Loucy (cell line): ENCODE measurements at regions not wholly inside any gene's neighbourhood (a gene's known extent, or its start where the extent isn't known, plus 50 kb on each side); places are given as distances from the start of the nearest gene placed in this dataset.
"Not testable (repeated sequence)": the region's sequence is repeated elsewhere in the genome, so short reads cannot be mapped to it uniquely, and the experiment has no call there.

Experiments
- H2AFZ ChIP-seq: fragments of 200-600 bp; sonication (generic); 2 replicates; pipeline ENCODE4 v1.6.0; 2016; ENCODE audit warnings: antibody characterized with exemption, mild to moderate bottlenecking, low read length, moderate library complexity
- H3F3A ChIP-seq: fragments of 200-600 bp; 2 replicates; pipeline ENCODE4 v1.6.0; 2016; ENCODE audit warnings: antibody characterized with exemption, low read depth, mild to moderate bottlenecking
- H3K27me3 ChIP-seq: fragments of 200-600 bp; sonication (generic); 2 replicates; pipeline ENCODE4 v1.6.1; 2014; ENCODE audit warnings: low read length, mild to moderate bottlenecking; ENCODE audit not compliant: insufficient read depth, poor library complexity, severe bottlenecking
- H3K36me3 ChIP-seq: fragments of 200-600 bp; sonication (generic); 2 replicates; pipeline ENCODE4 v1.6.1; 2016; ENCODE audit warnings: low read length; ENCODE audit not compliant: insufficient read depth
- H3K4me1 ChIP-seq: fragments of 200-600 bp; sonication (generic); 2 replicates; pipeline ENCODE4 v1.5.1; 2014; ENCODE audit warnings: low read length, mild to moderate bottlenecking; ENCODE audit not compliant: insufficient read depth, poor library complexity, severe bottlenecking
- H3K4me2 ChIP-seq: fragments of 200-600 bp; sonication (generic); 2 replicates; pipeline ENCODE4 v1.6.0; 2014; ENCODE audit warnings: antibody characterized with exemption, low read length, low read depth, mild to moderate bottlenecking; ENCODE audit not compliant: poor library complexity, severe bottlenecking
- H3K4me3 ChIP-seq: fragments of 200-600 bp; sonication (generic); 2 replicates; pipeline ENCODE4 v1.5.1; 2014; ENCODE audit warnings: low read length, mild to moderate bottlenecking, mixed read lengths; ENCODE audit not compliant: poor library complexity, severe bottlenecking
- H3K79me2 ChIP-seq: fragments of 200-600 bp; sonication (generic); 2 replicates; pipeline ENCODE4 v1.6.1; 2014; ENCODE audit warnings: low read length; ENCODE audit not compliant: insufficient read depth
- H3K9ac ChIP-seq: fragments of 200-600 bp; sonication (generic); 2 replicates; pipeline ENCODE4 v1.6.0; 2014; ENCODE audit warnings: mild to moderate bottlenecking, low read depth, low read length, moderate library complexity; ENCODE audit not compliant: poor library complexity, severe bottlenecking
- H3K9me2 ChIP-seq: fragments of 200-600 bp; sonication (generic); replicated peaks from 2 replicates; pipeline ENCODE4 v1.6.1; 2016; ENCODE audit warnings: low read depth, low read length, mixed read lengths
- H3K9me3 ChIP-seq: fragments of 200-600 bp; sonication (generic); 2 replicates; pipeline ENCODE4 v1.6.1; 2014; ENCODE audit warnings: mild to moderate bottlenecking, antibody characterized with exemption, low read length, low read depth; ENCODE audit not compliant: insufficient read depth
- H4K20me1 ChIP-seq: fragments of 200-600 bp; sonication (generic); 2 replicates; pipeline ENCODE4 v1.6.0; 2014; ENCODE audit warnings: antibody characterized with exemption, low read length, mild to moderate bottlenecking; ENCODE audit not compliant: insufficient read depth, poor library complexity, severe bottlenecking
- TF ChIP-seq, protein P1 (sequence below): fragments of 200-600 bp; sonication (generic); conservative IDR thresholded peaks from 2 replicates; pipeline ENCODE4 v1.5.1; 2014; ENCODE audit warnings: mild to moderate bottlenecking, antibody characterized with exemption, low read length

DNA sequence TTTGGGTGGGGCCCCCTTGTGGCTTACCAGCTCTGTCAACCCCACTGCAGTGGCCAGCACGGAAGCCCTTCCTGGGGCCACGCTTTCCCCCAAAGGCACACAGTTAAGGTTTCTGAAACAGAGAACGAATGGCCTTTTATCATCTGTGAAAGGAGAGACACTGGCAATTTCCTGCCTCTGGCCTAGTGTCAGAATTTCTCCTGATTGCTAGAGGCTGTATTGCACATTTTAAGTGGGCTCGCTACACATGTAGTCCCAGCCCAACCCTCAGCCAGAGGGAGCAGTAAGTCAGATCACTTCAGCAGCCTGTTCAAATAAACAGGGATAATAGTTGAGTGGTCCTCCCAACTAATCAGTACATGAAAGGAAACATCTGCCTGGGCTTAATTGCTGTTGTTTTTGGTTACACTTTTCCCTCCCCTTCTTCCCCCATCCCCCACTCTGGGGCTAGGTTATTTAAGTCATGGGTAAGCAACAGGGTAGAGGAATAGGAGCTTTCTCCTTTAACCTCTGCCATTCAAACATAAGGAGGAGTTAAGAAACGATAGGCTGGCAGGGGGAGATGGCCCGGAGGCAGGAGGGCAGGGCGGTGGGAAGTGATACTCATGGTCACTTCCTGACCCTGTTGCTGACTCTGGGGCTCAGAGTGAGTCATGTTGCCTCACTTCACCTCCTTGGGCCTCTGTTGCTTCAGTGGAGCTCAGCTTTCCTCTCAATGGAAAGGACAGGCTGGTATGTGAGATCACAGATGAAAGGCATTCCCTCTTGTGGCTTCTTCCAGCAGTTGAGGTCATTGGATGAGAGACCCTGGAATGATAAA is 89.3 kb upstream of the IKBKE start:
- H3K9me3 ChIP-seq, H3F3A ChIP-seq, H4K20me1 ChIP-seq, H3K4me1 ChIP-seq, H3K4me2 ChIP-seq, H3K9ac ChIP-seq, H3K36me3 ChIP-seq, H3K9me2 ChIP-seq, H3K27me3 ChIP-seq, H3K79me2 ChIP-seq, H3K4me3 ChIP-seq, H2AFZ ChIP-seq: not testable (repeated sequence)

DNA sequence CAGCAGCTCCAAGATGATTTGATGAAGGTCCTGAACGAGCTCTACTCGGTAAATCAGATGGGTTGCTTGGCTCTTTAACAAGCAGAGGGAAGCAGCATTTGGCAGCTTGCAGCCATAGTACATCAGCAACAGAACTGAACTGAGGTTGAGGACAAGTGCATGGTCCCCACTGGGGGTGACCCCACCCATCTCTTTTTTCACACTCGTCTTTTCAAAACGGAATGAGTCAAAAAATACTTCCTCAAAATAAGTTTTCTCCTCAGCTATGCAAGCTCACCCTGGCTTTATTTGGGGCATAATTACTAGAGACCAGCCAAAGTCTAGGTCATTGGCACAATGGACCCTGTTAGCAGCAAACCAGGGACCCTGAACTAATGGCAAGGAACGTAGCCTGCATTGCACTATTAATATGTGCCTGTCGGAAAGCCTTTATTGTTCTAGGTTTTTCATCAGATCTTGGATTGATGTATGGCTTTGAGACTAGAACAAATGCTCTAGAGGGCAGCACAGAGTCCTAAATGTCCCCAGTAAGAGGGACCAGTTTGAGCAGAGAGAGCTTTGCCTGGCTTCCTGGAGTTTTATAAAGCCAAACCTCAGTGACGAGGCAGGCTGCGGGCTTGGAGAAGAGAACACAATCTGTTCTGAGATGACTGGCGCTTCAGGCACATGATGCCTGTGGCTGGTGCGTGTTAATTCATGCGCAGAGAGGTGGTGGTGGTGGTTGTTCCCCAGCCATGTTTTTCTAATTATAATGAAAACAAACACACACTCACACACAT is 86.1 kb upstream of the IKBKE start:
- H3K9me3 ChIP-seq, H3K27me3 ChIP-seq, H3K4me1 ChIP-seq, H3K79me2 ChIP-seq, H3K36me3 ChIP-seq, H4K20me1 ChIP-seq, H3K9ac ChIP-seq, H3F3A ChIP-seq, H3K9me2 ChIP-seq, H2AFZ ChIP-seq, H3K4me3 ChIP-seq, H3K4me2 ChIP-seq: not testable (repeated sequence)
- TF ChIP-seq, protein P1, sequence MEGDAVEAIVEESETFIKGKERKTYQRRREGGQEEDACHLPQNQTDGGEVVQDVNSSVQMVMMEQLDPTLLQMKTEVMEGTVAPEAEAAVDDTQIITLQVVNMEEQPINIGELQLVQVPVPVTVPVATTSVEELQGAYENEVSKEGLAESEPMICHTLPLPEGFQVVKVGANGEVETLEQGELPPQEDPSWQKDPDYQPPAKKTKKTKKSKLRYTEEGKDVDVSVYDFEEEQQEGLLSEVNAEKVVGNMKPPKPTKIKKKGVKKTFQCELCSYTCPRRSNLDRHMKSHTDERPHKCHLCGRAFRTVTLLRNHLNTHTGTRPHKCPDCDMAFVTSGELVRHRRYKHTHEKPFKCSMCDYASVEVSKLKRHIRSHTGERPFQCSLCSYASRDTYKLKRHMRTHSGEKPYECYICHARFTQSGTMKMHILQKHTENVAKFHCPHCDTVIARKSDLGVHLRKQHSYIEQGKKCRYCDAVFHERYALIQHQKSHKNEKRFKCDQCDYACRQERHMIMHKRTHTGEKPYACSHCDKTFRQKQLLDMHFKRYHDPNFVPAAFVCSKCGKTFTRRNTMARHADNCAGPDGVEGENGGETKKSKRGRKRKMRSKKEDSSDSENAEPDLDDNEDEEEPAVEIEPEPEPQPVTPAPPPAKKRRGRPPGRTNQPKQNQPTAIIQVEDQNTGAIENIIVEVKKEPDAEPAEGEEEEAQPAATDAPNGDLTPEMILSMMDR, result peak; percentile 35

DNA sequence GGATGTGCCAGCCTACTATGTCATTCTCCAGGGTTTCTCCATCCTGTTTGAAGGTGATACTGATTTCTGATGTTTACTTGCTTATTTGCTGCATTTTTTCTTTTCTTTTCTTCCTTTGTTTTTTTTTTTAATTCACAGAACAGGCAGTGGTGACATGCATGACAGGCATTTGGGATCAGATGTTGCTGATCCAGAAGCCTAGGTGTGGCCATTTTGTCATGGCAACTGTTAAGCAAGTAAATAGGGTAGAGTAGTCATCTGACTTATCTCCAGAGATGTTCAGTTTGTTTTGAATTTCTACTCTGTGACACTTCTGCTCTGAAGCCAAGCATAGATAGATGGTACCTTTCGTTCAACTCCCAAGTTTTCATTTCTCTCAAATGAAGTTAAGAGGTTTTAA is 85.4 kb upstream of the IKBKE start:
- not testable (repeated sequence) for H3F3A ChIP-seq

DNA sequence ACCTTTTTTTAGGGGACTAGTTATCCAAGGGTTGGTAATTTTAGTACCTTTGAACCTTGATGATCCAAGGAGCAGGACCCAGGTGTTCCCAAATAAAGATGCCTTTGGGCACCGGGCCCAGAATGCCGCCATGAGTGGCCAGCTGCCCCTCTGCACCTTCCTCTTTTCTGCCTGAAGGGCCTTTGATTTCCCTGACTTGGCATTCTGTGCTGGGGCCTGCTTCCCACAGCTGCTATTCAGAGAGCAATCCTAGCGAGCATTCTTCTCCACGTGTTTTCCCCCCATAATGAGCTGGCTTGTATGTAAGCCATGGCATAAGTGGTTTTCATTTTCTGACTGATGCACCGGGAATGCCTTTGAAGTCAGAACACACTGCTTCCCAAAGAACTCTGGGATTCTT is 82.6 kb upstream of the IKBKE start:
- H3K79me2 ChIP-seq, H3K4me3 ChIP-seq, H3K27me3 ChIP-seq, H3K4me2 ChIP-seq, H2AFZ ChIP-seq, H3F3A ChIP-seq, H3K4me1 ChIP-seq, H3K9ac ChIP-seq, H3K9me3 ChIP-seq, H3K36me3 ChIP-seq, H3K9me2 ChIP-seq, H4K20me1 ChIP-seq: not testable (repeated sequence)

More for the DNA sequence above, 85.4 kb upstream of the IKBKE start:
- H3K4me1 ChIP-seq, H3K9me3 ChIP-seq, H3K4me3 ChIP-seq, H3K36me3 ChIP-seq, H2AFZ ChIP-seq, H3K4me2 ChIP-seq, H3K9ac ChIP-seq, H3K79me2 ChIP-seq, H3K9me2 ChIP-seq, H4K20me1 ChIP-seq, H3K27me3 ChIP-seq: not testable (repeated sequence)

DNA sequence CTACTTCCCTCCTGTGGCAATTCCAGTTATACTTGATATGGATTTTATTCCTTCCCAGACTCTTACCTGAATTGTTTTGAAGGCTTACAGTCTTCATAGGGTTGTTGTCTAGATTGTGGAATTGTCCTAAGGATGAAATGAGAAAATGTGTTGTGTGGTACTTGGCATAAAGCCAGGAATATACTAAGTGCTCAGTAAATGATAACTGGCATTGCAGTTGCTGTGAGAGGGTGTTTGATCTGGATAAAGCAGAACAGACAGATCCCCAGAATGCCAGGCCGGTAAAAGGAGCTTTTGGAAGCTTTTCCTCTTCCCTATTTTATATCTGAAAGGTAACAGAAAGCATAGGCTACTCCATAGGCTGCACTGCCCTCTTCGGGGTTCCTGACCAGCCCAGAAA is 78.4 kb upstream of the IKBKE start:
- H4K20me1 ChIP-seq, H3F3A ChIP-seq, H3K9ac ChIP-seq, H2AFZ ChIP-seq, H3K79me2 ChIP-seq, H3K4me1 ChIP-seq, H3K4me3 ChIP-seq, H3K4me2 ChIP-seq, H3K9me3 ChIP-seq, H3K36me3 ChIP-seq, H3K9me2 ChIP-seq, H3K27me3 ChIP-seq: not testable (repeated sequence)

DNA sequence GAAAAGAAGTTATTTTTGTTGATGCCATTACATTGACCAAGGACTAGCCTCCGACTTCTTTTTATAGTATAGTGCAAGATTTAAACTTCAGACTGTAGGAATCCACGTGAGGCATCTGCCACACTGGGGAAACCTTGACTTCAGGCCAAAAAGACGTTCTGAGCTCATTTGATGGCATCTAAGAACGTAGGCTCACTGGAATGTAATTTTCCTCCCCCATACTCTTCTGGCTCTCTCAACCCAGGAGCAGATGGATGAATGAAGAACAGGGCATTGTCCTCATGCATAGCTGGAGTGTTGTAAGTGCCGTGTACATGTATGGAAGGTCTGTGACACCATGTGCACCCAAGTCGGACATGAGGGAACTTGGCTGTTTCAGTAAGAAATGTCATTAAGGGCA is 72.8 kb upstream of the IKBKE start:
- not testable (repeated sequence) for H3K9me2 ChIP-seq, H3K4me1 ChIP-seq, H3K36me3 ChIP-seq

More for the DNA sequence above, 72.8 kb upstream of the IKBKE start:
- H3K27me3 ChIP-seq, H3K4me3 ChIP-seq, H2AFZ ChIP-seq, H3K9ac ChIP-seq, H3K4me2 ChIP-seq, H4K20me1 ChIP-seq, H3F3A ChIP-seq, H3K9me3 ChIP-seq, H3K79me2 ChIP-seq: not testable (repeated sequence)
